GM21529 (cell line): ENCODE measurements at regions not wholly inside any gene's neighbourhood (a gene's known extent, or its start where the extent isn't known, plus 50 kb on each side); places are given as distances from the start of the nearest gene placed in this dataset.

Experiments used
- ATAC-seq: cut with Tn5 transposase; IDR thresholded peaks from one replicate; pipeline ENCODE4 v1.9.1; 2021; ENCODE audit not compliant: unreplicated experiment

DNA sequence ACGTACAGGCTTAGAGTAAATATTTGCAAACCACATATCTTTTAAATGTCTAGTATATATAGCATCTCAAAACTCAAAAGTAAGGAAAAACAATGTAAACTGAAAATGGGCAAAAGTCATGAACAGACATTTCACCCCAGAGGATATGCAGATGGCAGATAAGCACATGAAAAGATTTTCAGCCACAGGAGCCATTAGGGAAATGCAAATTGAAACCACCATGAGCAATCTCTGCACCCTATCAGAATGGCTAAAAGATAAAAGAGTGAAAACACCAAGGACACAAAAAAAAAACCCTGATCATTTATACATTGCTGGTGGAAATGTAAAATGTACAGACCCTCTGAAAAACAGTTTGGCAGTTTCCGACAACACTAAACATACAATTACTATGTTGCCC lies 292.7 kb downstream of the ZNF516 start:
- no peak for ATAC-seq

DNA sequence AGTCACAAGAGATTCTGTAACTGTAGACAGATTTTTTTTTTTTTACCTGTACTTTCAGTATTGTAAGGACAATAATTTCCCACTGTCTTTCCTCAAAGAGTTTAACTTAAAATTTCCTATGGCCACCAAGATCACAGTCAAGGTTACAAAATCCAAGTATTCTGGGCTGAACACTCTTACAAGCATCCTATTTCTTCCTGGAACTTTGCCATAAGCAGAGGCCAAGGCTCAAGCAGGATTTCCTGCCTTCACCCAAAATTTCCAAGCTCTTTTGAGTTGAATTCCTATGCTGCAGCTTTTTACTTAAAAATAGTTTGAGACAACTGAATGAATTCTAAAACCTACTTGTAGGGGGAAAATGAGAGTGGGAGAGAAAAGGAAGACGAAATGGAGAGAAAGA lies 299.4 kb downstream of the ZNF516 start:
- no peak for ATAC-seq

- ATAC-seq: no peak
Observed at GRCh38 chr18:76188097-76188496, 306.9 kb downstream of the ZNF516 start.

GRCh38 chr18:76179257-76179656 lies 315.8 kb downstream of the ZNF516 start:
- no peak for ATAC-seq

GRCh38 chr18:76177160-76177559 lies 317.9 kb downstream of the ZNF516 start:
- ATAC-seq: no peak

DNA sequence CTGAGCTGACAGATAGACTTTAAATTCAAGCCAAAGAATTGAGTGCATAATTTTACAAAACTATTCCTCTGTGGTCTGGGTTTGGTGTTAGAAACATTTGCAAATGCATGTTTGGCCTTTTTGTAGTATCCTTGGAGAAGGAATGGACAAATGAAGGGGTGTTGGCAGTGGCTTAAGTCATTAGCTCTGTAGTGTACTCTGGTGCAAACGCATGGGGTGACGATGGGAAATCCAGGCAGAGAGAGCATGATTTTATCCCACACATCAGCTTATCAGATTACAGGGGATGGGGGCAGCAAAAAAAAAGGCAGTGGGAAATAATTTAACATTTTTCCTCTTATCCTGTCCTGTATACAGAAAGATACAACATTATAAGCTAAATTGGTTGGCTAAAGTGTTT lies 320.6 kb downstream of the ZNF516 start:
- no peak for ATAC-seq

DNA sequence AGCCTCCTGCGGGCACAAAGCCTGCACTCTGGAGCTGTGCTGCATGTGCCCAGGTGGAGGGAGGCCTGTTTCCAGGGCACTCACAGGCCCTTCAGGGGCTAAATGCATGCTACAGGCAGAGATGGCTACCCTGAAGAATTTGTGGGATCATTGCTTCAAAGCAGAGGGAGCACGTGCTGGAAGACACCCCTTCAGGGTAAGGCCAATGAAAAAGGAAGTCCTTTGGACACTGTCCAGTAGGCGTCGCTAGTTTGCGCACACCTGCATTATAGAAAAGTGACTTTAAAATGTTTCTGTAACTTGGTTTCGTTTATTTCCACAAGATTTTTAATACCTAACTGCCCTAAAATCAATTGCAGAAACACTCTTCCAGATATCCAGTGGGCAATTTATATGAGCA lies 325.3 kb downstream of the ZNF516 start:
- ATAC-seq: no peak

DNA sequence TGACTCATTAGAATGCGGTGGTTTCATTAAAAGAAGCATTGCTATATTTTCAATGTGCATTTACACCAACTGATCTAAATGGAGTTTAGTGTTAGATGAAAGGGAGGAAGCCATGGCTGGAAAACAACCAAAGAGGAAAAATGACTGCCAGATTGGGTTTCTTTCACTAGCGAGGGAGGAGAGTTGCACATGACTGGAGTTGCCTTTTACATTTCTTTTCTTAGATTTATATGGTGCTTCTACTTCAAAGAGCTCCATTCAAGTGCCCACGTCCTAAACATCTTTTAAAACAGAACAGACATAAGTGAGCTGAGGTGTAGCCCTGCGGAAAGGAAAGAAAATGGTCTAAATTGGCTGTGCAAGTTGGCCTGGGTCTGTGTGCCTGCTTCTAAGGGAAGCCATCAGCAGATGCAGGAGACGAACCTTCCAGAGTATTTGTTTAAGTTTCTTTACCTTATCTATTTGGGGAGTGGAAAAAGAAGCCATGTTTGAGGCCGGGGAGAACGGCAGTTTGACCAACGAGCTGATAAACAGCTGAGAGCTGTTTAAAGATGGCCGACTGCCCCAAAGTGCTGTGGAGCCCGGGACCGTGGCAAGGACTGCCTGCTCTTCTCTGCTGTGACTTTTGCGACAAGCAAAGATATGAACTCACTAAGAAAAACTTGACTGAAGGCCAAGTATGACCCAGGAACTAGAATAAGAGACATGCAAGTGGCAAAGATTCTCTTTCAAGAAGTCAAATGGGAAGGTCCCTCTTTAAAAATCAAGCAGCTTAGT lies 327.0 kb downstream of the ZNF516 start:
- no peak for ATAC-seq

- ATAC-seq: no peak
Observed at GRCh38 chr18:76167410-76167809, 327.6 kb downstream of the ZNF516 start.

DNA sequence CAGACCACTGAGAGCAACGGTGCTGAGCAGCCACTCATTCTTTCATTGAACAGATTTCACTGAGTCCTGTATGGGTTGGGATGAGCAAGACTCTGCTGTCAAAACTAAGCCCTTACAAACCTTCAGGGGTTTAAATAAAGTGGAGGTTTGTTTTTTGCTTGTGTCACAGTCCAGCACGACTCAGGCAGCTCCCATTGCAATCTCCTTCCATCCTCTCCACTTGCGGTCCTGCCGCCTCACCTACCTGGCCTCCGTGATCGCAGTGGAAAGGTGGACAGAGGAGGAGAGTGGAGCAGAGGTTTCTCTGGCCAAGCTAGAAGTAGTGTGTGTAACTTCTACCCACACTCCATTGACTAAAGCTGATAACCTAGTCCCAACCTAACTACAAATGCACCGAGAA lies 332.2 kb downstream of the ZNF516 start:
- ATAC-seq: no peak

GRCh38 chr18:76161983-76162382 lies 333.1 kb downstream of the ZNF516 start:
- no peak for ATAC-seq

GRCh38 chr18:76153691-76154090 lies 341.4 kb downstream of the ZNF516 start:
- ATAC-seq: no peak

- no peak for ATAC-seq
Observed at GRCh38 chr18:76149734-76150133, 345.3 kb downstream of the ZNF516 start.

DNA sequence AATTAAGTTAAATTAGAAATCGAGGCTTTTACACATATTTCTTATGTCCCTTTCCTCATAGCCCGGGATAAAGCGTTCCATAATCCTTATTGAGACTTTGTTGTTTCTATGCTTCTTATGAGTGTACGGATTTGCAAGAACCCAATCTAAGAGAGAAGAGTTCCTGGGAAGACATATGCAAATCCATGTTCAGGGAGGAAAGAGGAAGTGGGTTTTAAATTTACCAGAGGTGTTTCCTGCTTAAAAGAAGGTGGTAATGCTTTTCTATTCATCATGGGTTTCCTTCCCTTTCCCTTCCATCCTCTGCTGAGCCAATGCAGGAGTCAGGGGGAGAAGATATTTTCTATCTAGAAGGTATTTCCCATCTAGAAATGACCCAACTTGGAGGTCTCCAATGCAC lies 345.8 kb downstream of the ZNF516 start:
- no peak for ATAC-seq

- no peak for ATAC-seq
Observed at GRCh38 chr18:76145521-76146376, 349.3 kb downstream of the ZNF516 start.

DNA sequence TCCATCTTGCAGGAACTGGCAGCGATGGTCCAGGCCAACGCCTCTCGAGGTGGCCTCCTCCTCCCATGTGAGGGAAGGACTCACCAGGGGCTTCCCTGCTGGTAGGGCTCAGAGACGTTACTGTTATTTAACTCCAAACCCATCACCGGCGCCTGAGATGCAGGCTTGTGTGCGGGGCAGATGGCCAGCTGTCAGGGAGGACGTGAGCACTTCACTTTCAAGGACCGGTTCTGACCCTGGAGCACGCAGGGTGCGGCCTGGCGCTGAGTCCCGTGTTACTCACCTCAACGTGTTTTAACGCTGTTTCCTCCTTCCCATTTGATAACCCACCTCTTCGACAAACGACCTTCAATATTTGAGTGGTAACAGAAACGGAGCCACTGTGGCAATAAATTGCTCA lies 350.2 kb downstream of the ZNF516 start:
- ATAC-seq: no peak

GRCh38 chr18:76142611-76143010 lies 352.4 kb downstream of the ZNF516 start:
- ATAC-seq: no peak

DNA sequence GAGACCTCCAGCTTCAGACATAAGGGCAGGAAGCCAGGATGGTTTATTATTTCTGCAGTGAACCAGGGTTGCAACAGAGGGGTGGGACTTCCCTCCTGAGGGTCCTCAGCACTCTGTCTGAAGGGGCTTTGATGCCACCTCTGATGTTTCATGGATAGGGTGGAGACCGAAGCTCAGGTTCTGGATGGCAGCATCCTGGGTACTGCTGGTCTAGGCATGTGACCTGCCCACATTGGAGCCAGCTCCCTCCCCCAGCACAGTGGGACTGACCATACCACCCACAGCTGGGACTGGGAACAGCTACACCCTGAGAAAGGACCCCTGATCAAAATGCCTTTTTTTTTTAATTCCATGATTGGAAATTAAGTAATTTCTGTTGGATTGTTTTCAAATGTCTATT lies 355.2 kb downstream of the ZNF516 start:
- no peak for ATAC-seq

DNA sequence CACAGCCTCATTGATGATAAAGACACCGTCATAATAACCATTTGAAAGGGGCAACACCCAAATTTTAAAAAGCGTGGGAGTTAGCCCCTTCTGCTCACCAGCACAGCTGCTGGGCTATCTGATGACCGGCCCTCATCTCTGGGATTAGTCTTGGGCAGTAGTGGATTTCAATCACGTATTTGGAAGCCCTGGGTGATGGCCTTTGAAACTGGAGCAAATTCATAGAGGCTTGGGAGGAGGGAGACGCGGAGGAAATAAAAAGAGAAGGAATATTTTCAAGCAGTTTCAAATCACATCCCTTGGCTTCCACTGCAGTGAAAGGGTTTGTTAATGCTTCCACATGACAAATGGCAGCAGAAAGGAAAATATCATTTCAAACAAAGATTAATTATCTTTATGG lies 357.8 kb downstream of the ZNF516 start:
- no peak for ATAC-seq

DNA sequence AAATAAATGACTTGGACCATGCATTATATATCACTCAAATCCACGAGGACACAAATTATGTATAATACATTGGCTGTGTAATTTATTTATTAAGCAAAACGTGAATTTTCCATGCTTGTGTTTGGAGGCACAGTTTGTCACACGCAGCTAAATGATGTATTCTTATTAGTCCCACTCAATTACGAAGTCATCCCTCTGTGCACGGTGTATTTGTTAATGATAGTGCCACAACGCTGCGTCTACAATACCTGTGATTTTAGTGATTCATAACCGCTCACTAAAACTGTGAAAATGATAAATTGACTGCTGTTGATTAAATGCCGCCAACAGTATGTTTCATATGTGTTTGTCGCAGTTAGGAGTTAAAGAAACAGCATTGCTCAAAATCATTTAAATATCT lies 358.3 kb downstream of the ZNF516 start:
- no peak for ATAC-seq

DNA sequence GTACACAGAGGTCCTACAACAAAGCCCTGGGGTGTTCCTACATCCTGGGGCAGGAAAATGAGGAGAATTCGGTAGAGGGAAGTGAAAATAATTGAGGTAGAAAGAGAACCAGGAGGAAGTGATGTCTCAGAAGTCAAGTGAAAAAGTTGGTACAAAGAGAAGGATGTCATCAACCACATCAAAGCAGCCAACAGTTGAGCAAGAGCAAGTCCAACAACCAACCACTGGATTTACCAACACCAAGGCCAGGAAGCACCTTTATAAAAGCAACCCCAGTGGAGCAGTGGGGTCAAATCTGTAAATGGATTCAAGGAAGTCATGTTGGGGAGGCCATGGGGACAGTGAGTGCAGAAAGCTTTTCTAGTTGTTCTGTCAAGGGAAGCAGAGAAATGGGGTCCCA lies 360.4 kb downstream of the ZNF516 start:
- ATAC-seq: no peak

GRCh38 chr18:76133873-76134272 lies 361.2 kb downstream of the ZNF516 start:
- no peak for ATAC-seq
